Peyer's patch (tissue), 4 donors: ENCODE measurements at regions not wholly inside any gene's neighbourhood (a gene's known extent, or its start where the extent isn't known, plus 50 kb on each side); places are given as distances from the start of the nearest gene placed in this dataset.
A peak's percentile ranks its signal among the peaks of the same experiment; 100 is the strongest.

Source experiments
- DNase-seq, 3 donors: peaks; one replicate each; pipeline ENCODE4 v3.0.0-alpha.2; 2017 to 2019
- H3K27ac ChIP-seq, 4 donors: fragments of 200-600 bp; sonication (generic); one replicate each; pipeline ENCODE4 v1.5.1; 2016 to 2019
- H3K27me3 ChIP-seq, 2 donors: fragments of 200-600 bp; sonication (generic); one replicate each; pipeline ENCODE4 v1.5.1; 2019
- H3K36me3 ChIP-seq, 3 donors: fragments of 200-600 bp; sonication (generic); one replicate each; pipeline ENCODE4 v1.5.1; 2016 to 2019
- H3K4me1 ChIP-seq, 4 donors: fragments of 200-600 bp; sonication (generic); one replicate each; pipeline ENCODE4 v1.5.1; 2016 to 2019
- H3K4me3 ChIP-seq, 4 donors: fragments of 200-600 bp; sonication (generic); 1 replicate in 3 of 4; 2 replicates in 1 of 4; pipeline ENCODE4 v1.5.1; 2016 to 2019; ENCODE audit warnings: mild to moderate bottlenecking in 1 of 4
- H3K9me3 ChIP-seq, 4 donors: fragments of 200-600 bp; sonication (generic); one replicate each; pipeline ENCODE4 v1.5.1; 2016 to 2019; ENCODE audit warnings: mild to moderate bottlenecking in 1 of 4
- POLR2A ChIP-seq, 2 donors: fragments of 450-650 bp; IDR thresholded peaks; one replicate each; pipeline ENCODE4 v1.5.1; 2017; ENCODE audit warnings: antibody characterized with exemption in 2 of 2, mild to moderate bottlenecking in 2 of 2, moderate library complexity in 2 of 2
- TF ChIP-seq, protein P1 (sequence below), 6 experiments: fragments of 450-650 bp in 4 of 6; fragments of 200-600 bp in 2 of 6; sonication (generic) in 1 of 6; IDR thresholded peaks; one replicate each; pipeline ENCODE4 v1.5.1; 2017 to 2019; ENCODE audit warnings: antibody characterized with exemption in 6 of 6, mild to moderate bottlenecking in 3 of 6, moderate library complexity in 1 of 6

DNA sequence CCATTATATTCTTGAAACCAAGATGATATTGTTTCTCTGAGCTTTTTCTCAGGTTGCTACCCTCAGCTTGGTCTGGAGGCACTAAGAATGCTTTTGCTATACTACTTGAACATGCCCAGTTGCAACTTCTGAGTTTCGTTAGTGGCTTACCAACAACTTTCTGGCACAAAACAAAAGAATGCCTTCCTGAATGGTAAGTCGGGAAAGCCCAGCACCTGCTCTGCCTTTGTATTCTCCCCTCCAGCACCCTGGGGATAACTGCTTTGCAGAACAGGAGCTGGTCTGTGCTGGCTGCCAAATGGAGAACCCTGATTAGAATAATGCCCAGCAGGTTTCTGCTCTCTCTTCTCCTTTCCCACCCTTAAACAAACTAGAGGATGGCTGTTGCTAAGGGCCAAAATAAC, 149.3 kb downstream of the TGFB2 start:
- no peak for DNase-seq
- H3K4me3 ChIP-seq = no peak overlapping the region
- no peaks in the 10 kb centered on the region for H3K27me3 ChIP-seq
- H3K36me3 ChIP-seq = no peaks in the 10 kb centered on the region
- no peaks in the 10 kb centered on the region for H3K4me1 ChIP-seq
- H3K9me3 ChIP-seq = no peaks in the 10 kb centered on the region
- TF ChIP-seq, protein P1, sequence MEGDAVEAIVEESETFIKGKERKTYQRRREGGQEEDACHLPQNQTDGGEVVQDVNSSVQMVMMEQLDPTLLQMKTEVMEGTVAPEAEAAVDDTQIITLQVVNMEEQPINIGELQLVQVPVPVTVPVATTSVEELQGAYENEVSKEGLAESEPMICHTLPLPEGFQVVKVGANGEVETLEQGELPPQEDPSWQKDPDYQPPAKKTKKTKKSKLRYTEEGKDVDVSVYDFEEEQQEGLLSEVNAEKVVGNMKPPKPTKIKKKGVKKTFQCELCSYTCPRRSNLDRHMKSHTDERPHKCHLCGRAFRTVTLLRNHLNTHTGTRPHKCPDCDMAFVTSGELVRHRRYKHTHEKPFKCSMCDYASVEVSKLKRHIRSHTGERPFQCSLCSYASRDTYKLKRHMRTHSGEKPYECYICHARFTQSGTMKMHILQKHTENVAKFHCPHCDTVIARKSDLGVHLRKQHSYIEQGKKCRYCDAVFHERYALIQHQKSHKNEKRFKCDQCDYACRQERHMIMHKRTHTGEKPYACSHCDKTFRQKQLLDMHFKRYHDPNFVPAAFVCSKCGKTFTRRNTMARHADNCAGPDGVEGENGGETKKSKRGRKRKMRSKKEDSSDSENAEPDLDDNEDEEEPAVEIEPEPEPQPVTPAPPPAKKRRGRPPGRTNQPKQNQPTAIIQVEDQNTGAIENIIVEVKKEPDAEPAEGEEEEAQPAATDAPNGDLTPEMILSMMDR (IDR thresholded peaks at IDR 0.05) = no peak
- no peak for TF ChIP-seq POLR2A (IDR thresholded peaks at IDR 0.05)
- no peak overlapping the region for H3K27ac ChIP-seq

DNA sequence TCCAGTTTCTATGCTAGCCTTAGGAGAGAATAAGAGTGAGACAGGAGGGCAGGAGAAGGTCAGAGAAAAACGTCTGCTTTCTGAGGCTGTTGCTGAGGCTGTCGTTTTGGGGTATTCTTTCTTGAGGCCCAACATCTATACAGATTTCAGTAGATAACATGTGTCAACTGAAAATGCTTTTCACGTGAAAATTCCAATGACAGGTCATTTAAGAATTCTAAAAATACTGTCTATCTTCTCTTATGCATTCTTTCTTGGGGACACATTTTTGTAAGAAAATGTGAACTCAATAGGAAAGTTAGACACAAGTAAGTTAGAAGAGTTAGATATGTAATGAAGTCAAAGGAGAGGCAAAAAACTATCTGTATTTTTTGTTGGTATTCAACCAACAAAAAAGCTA, 150.8 kb downstream of the TGFB2 start:
- Histone ChIP-seq H3K27me3 (no peaks in the 10 kb centered on the region), H3K27ac (no peak overlapping the region), H3K4me3 (no peak overlapping the region), H3K9me3 (no peaks in the 10 kb centered on the region), H3K36me3 (no peaks in the 10 kb centered on the region), H3K4me1 (no peaks in the 10 kb centered on the region)
- no peak for DNase-seq
- TF ChIP-seq POLR2A (IDR thresholded peaks at IDR 0.05) = no peak
- TF ChIP-seq, protein P1 (IDR thresholded peaks at IDR 0.05) = no peak

DNA sequence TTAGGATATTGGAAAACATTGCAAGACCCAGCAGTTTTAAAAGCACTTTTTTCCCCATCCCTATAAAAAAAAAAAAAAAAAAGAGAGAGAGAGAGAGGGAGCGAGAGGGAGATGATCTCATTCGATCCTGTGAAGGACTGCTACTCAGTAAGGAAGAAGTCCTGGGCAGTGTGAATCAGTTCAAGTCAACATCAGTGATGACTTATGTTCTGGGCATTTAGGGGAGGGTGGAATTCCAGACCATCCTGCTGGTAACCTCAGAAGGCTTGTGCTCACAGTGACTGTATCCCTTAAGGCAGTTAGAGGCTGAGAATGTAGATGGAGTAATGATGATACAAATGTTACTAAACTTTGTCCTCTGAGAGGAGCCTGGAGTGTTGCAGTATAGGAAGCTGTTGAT, 151.4 kb downstream of the TGFB2 start:
- DNase-seq = no peak
- Histone ChIP-seq H3K36me3 (no peaks in the 10 kb centered on the region), H3K4me3 (no peak overlapping the region), H3K27ac (no peak overlapping the region), H3K4me1 (no peaks in the 10 kb centered on the region), H3K9me3 (no peaks in the 10 kb centered on the region), H3K27me3 (no peaks in the 10 kb centered on the region)
- TF ChIP-seq POLR2A (IDR thresholded peaks at IDR 0.05) = no peak
- TF ChIP-seq, protein P1 (IDR thresholded peaks at IDR 0.05) = no peak

DNA sequence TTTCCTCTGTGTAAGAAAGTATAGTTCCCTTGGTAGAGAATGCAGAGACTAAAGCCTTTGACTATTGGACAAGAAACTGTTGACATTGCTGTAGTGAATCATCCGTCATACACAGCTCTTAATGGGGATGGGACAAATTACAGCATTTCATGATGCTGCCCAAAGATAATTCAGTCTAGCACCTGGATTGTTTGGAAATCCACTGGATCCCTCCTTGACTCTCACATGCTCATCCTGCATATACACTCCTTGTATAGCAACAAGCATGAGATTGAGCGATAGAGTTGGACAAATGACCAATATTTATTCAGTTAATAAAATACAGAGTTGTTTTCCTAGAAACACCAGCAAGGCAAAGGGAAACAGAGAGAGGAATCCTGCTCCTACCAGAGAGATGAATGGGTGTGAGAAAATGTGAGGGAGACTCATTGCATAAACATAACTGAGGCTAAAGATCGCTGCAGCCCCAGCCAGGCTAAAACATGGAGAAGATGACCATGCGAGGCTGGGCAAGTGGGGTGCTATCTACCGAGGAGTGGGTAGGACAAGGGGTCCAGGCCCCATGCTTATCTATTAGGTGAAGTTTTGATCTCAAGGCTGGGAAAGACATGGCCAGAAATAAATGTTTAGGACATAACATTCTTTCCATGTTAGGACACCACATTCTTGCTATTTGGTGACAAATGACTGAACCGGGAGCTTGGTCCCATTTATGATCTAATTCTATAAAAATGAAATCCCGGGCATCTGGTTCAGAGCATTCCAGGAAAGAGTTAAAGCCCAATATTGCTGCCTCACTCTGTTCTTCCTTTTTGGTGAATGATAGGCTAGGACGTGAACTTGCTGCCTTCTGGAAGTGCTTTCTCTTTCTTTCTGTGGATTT, 153.2 kb downstream of the TGFB2 start:
- Histone ChIP-seq H3K27ac (peak overlapping the region in 3 of 4 donors; percentile 32 to 63 (median 43)), H3K27me3 (no peaks in the 10 kb centered on the region), H3K4me3 (peak overlapping the region in 2 of 4 donors; percentile 8), H3K36me3 (no peaks in the 10 kb centered on the region), H3K4me1 (no peaks in the 10 kb centered on the region), H3K9me3 (no peaks in the 10 kb centered on the region)
- DNase-seq = no peak
- TF ChIP-seq, protein P1 (IDR thresholded peaks at IDR 0.05) = no peak
- TF ChIP-seq POLR2A (IDR thresholded peaks at IDR 0.05) = no peak

DNA sequence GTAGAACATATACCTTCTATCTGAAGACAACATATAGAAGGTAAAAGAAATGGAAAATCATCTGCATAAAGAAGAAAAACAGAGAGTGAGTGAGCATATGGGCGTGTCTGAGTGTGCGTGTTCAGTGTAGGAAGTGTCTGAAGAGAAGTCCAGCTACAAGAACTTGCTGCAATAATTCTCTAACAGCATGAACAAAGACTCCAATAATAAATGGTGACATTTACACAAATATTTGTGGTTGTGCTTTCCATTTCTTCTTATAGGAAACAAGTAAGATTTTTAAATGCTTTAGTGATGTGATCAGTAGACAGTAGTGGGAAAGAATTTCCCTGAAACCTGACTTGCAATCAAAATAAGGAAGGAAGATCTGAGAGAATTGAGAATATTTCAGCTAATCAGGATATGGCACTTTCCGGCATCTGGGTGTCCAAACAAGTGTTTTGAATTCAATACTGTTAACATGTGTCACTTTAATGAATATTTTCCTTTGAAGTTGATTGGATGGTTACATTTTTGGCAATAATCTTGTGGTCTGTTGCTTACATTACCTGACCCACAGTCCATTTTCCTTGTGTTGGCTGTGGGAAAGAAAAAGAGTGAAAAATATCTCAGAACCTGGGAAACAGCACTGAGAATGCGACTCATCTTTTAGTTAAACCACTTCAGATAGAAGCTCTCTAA, 154.0 kb downstream of the TGFB2 start:
- Histone ChIP-seq H3K9me3 (no peaks in the 10 kb centered on the region), H3K4me3 (peak overlapping the region in 2 of 4 donors; percentile 8), H3K27me3 (no peaks in the 10 kb centered on the region), H3K36me3 (no peaks in the 10 kb centered on the region), H3K4me1 (no peaks in the 10 kb centered on the region), H3K27ac (peak overlapping the region in 3 of 4 donors; percentile 32 to 63 (median 43))
- TF ChIP-seq POLR2A (IDR thresholded peaks at IDR 0.05) = no peak
- TF ChIP-seq, protein P1 (IDR thresholded peaks at IDR 0.05) = no peak
- no peak for DNase-seq
